HUES6 (cell line): ENCODE measurements at regions not wholly inside any gene's neighbourhood (a gene's known extent, or its start where the extent isn't known, plus 50 kb on each side); places are given as distances from the start of the nearest gene placed in this dataset.
"Not testable (repeated sequence)": the region's sequence is repeated elsewhere in the genome, so short reads cannot be mapped to it uniquely, and the experiment has no call there.

Experiments
- H3K27ac ChIP-seq: 2 replicates; pipeline ENCODE4 v1.7.0; 2013; ENCODE audit warnings: low read depth, mild to moderate bottlenecking, low read length, inconsistent platforms
- H3K27me3 ChIP-seq: 2 replicates; pipeline ENCODE4 v1.6.1; 2013; ENCODE audit warnings: low read length; ENCODE audit not compliant: control insufficient read depth, insufficient read depth
- H3K36me3 ChIP-seq: 2 replicates; pipeline ENCODE4 v1.6.1; 2013; ENCODE audit warnings: low read length; ENCODE audit not compliant: control insufficient read depth, insufficient read depth
- H3K4me1 ChIP-seq: 2 replicates; pipeline ENCODE4 v1.6.1; 2013; ENCODE audit warnings: low read length; ENCODE audit not compliant: control insufficient read depth, insufficient read depth
- H3K4me3 ChIP-seq: 2 replicates; pipeline ENCODE4 v1.5.1; 2013; ENCODE audit warnings: low read depth, low read length
- H3K9ac ChIP-seq: one replicate; pipeline ENCODE4 v1.6.1; 2013; ENCODE audit warnings: mild to moderate bottlenecking, low read length
- H3K9me3 ChIP-seq: 2 replicates; pipeline ENCODE4 v1.6.1; 2013; ENCODE audit warnings: low read depth, low read length; ENCODE audit not compliant: control insufficient read depth, insufficient read depth

DNA sequence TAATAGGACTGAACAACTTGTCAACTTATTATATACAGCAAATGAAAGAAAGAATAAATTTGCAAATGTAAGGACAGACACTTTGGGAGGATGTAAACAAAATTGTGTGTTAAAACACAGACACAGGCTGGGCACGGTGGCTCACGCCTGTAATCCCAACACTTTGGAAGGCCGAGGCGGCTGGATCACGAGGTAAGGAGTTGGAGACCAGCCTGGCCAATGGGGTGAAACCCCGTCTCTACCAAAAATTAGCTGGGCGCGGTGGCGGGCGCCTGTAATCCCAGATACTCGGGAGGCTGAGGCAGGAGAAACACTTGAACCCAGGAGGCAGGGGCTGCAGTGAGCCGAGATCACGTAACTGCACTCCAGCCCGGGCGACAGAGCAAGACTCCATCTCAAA, 71.4 kb upstream of the IL15 start:
- H3K27ac ChIP-seq, H3K9me3 ChIP-seq, H3K27me3 ChIP-seq, H3K4me1 ChIP-seq, H3K9ac ChIP-seq, H3K4me3 ChIP-seq, H3K36me3 ChIP-seq: not testable (repeated sequence)

DNA sequence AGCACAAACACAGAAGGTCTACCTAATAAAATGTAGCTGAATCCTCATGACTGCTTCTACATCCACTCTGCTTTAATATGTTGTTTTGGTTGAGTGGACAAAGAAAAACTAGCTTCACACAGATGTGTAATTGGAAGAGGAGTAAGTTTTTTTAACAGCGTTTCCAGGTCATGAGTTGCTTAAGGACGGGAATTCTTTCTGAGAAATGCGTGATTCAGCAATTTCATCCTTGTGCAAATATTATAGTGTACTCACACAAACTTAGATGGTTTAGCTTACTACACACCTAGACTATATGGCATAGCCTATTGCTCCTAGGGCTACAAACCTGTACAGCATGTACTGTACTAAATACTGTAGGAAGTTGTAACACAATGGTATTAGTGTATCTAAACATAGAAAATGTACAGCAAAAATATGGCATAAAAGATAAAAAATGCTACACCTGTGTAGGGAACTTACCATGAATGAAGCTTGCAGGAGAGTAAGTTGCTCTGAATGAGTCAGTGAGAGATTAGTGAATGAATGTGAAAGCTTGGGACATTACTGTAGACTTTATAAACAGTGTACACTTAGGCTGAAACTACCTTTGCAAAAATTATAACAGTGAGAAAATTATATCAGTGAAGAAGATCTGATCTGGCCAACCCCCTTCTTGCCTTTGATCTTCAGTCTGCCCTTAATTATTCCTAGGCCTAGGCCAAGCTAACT, 70.8 kb upstream of the IL15 start:
- no peaks in the 10 kb centered on the region for H3K27me3 ChIP-seq
- H3K4me3 ChIP-seq, result no peak overlapping the region
- H3K36me3 ChIP-seq, result no peaks in the 10 kb centered on the region
- no peak overlapping the region for H3K27ac ChIP-seq
- H3K9ac ChIP-seq, result no peak overlapping the region
- H3K4me1 ChIP-seq, result no peaks in the 10 kb centered on the region
- H3K9me3 ChIP-seq, result no peaks in the 10 kb centered on the region

DNA sequence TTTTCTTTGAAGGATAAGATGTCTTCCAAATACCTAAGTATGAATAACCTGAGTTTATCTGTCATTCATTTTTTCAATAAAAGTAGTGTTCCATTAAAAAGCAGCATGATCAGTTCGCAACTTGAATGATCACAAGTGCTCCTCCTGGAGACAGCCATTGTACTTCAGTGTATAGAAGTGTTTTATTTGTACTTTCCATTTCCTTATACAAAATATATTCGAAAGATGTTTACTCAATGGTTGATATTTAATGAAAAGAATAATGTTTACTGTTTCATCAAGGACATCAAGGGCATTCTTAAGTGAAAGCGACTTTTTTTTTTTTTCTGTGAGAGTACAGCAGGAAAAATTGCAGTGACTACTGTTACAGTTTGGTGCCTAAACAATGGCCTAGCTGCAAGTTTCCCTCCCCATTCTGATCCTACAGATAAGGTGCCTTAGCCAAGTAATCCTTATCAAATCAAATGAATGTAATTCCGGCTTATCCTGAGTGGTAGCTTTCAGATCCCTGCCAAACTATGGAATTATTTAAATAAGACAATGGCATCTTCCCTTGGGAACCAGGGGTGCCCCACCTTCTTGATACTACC, 69.0 kb upstream of the IL15 start:
- no peak overlapping the region for H3K9ac ChIP-seq
- no peak overlapping the region for H3K4me3 ChIP-seq
- no peaks in the 10 kb centered on the region for H3K4me1 ChIP-seq
- no peaks in the 10 kb centered on the region for H3K27me3 ChIP-seq
- H3K9me3 ChIP-seq, result no peaks in the 10 kb centered on the region
- no peaks in the 10 kb centered on the region for H3K36me3 ChIP-seq
- H3K27ac ChIP-seq, result no peak overlapping the region

DNA sequence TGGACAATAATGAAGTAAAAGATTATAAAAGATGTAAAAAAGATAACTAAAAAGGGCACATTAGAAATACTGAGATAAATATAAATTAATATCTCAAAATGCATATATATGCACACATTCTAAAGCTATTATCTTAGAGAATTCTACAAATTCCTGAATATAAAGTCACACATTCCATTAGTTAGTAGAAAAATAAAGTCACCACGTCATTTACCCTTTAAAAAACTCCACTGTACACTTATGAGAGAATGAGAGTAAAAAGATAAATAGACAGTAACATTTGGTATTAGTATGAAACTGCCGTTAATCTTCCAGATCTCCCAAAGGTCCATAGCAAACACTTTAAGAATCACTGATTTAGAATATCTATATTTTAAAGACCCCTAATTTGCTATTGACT, 67.2 kb upstream of the IL15 start:
- Histone ChIP-seq H3K27ac (no peak overlapping the region), H3K9ac (no peak overlapping the region), H3K4me1 (no peaks in the 10 kb centered on the region), H3K27me3 (no peaks in the 10 kb centered on the region), H3K36me3 (no peaks in the 10 kb centered on the region), H3K4me3 (no peak overlapping the region), H3K9me3 (no peaks in the 10 kb centered on the region)

- Histone ChIP-seq H3K9ac (no peak overlapping the region), H3K4me1 (no peaks in the 10 kb centered on the region), H3K27ac (no peak overlapping the region), H3K36me3 (no peaks in the 10 kb centered on the region), H3K4me3 (no peak overlapping the region), H3K9me3 (no peaks in the 10 kb centered on the region), H3K27me3 (no peaks in the 10 kb centered on the region)
These were observed 66.1 kb upstream of the IL15 start for GRCh38 chr4:141570290-141570689.

GRCh38 chr4:141571362-141571761, 65.0 kb upstream of the IL15 start:
- Histone ChIP-seq H3K9me3 (no peaks in the 10 kb centered on the region), H3K27ac (no peak overlapping the region), H3K4me1 (no peaks in the 10 kb centered on the region), H3K36me3 (no peaks in the 10 kb centered on the region), H3K9ac (no peak overlapping the region), H3K4me3 (no peak overlapping the region), H3K27me3 (no peaks in the 10 kb centered on the region)

- Histone ChIP-seq H3K4me3 (no peak overlapping the region), H3K27ac (no peak overlapping the region), H3K9ac (no peak overlapping the region), H3K4me1 (no peaks in the 10 kb centered on the region), H3K36me3 (no peaks in the 10 kb centered on the region), H3K27me3 (no peaks in the 10 kb centered on the region), H3K9me3 (no peaks in the 10 kb centered on the region)
These were observed 64.6 kb upstream of the IL15 start for GRCh38 chr4:141571793-141572192.

DNA sequence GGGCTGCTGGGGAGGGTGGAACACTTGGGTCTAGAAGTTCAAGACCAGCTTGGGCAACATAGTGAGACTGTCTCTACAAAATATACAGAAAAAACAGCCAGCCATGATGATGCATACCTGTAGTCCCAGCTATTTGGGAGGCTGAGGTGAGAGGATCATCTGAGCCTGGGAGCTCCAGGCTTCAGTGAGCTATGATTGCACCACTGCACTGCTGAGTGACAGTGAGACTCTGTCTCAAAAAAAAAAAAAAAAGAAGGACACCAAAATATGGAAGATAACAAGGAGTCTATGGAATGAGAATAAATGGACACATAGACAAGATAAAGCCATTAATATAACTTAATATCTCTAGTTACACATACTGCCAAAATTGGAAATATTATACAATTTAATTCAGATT, 62.7 kb upstream of the IL15 start:
- no peak overlapping the region for H3K4me3 ChIP-seq
- H3K27ac ChIP-seq, result no peak overlapping the region
- no peaks in the 10 kb centered on the region for H3K4me1 ChIP-seq
- no peak overlapping the region for H3K9ac ChIP-seq
- H3K9me3 ChIP-seq, result no peaks in the 10 kb centered on the region
- H3K36me3 ChIP-seq, result no peaks in the 10 kb centered on the region
- no peaks in the 10 kb centered on the region for H3K27me3 ChIP-seq

GRCh38 chr4:141575884-141576283, 60.5 kb upstream of the IL15 start:
- no peaks in the 10 kb centered on the region for H3K9me3 ChIP-seq
- H3K9ac ChIP-seq, result no peak overlapping the region
- H3K27ac ChIP-seq, result no peak overlapping the region
- no peaks in the 10 kb centered on the region for H3K27me3 ChIP-seq
- H3K36me3 ChIP-seq, result no peaks in the 10 kb centered on the region
- no peak overlapping the region for H3K4me3 ChIP-seq
- no peaks in the 10 kb centered on the region for H3K4me1 ChIP-seq

DNA sequence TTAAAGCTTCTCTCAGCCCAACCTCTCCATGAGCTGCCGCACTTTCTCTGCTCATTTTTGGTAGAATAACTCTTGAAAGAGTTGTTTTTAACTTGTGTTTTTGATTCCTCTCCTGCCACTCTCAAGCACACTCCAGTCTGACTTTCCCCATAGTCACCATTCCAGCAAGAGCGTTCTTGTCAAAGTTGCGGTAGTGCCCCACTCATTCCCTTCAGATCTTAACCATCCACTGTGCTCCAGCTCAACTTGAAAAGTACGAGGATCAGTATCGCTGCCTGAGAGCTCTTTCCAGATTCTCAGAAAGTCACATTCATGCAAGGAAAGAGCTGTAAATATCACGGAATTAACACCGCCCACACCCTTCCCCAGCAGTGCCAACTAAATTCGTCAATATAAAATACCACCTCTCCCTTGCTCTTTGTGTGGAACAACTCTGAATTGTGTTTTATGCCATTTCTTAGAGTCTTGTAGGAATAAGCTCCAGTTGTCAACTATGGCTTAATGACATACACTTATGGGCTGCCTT, 59.7 kb upstream of the IL15 start:
- Histone ChIP-seq H3K9ac (no peak overlapping the region), H3K36me3 (no peaks in the 10 kb centered on the region), H3K4me1 (no peaks in the 10 kb centered on the region), H3K27ac (no peak overlapping the region), H3K27me3 (no peaks in the 10 kb centered on the region), H3K4me3 (no peak overlapping the region), H3K9me3 (no peaks in the 10 kb centered on the region)

DNA sequence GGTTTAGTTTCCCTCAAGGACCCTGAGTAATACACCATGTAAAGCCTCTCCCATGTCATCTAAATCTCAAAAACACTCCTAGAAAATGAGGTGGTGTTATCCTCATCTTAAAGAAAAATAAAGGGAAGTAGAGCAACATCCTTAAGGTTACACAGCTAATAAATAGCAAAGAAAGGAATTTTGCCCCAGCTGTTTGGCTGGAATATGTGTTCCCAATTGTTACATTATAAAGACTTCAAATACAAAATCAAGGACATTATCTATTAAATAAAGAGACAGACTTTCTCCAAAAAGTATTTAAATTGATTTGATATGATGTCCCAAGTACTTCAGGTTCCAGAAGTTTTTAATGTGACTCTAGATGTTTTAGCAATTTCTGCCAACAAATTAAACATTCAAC, 57.9 kb upstream of the IL15 start:
- Histone ChIP-seq H3K9ac (no peak overlapping the region), H3K4me1 (no peaks in the 10 kb centered on the region), H3K36me3 (no peaks in the 10 kb centered on the region), H3K9me3 (no peaks in the 10 kb centered on the region), H3K4me3 (no peak overlapping the region), H3K27ac (no peak overlapping the region), H3K27me3 (no peaks in the 10 kb centered on the region)
